H1 (cell line): ENCODE measurements at regions not wholly inside any gene's neighbourhood (a gene's known extent, or its start where the extent isn't known, plus 50 kb on each side); places are given as distances from the start of the nearest gene placed in this dataset.

Experiments
- CTCF ChIA-PET: fragments of 300-600 bp; sonication (Branson Sonifier 250); formaldehyde crosslinking; loops from one replicate; lab custom pipeline; 2021; ENCODE audit not compliant: partially characterized antibody; lab: Charles Lee
- POLR2A ChIA-PET: fragments of 300-600 bp; sonication (Branson Sonifier 250); formaldehyde crosslinking; loops from one replicate; lab custom pipeline; 2021; ENCODE audit warnings: inconsistent platforms; ENCODE audit not compliant: partially characterized antibody; lab: Charles Lee
- DNase-seq, 2 experiments: peaks; one replicate each; pipeline versions ENCODE4 v3.0.0 to v3.0.0-alpha.2; 2010 to 2022; ENCODE audit warnings: low spot score in 2 of 2, low read depth in 1 of 2, mixed read lengths in 1 of 2
- FAIRE-seq: peaks from 2 replicates; lab custom pipeline; 2011; peaks lifted over from hg19 to GRCh38; lab: Jason Lieb, UNC
- H2AFZ ChIP-seq: 2 replicates; pipeline ENCODE4 v1.8.1; 2012; ENCODE audit warnings: low read length, inconsistent platforms
- H2AK5ac ChIP-seq: 2 replicates; pipeline ENCODE4 v1.6.1; 2013; ENCODE audit warnings: low read depth, low read length
- H2BK120ac ChIP-seq: replicated peaks from 2 replicates; pipeline ENCODE3; 2013; ENCODE audit warnings: low read depth, low read length, inconsistent platforms
- H2BK12ac ChIP-seq: 2 replicates; pipeline ENCODE4 v1.6.1; 2013; ENCODE audit warnings: low read depth, low read length
- H2BK15ac ChIP-seq: 2 replicates; pipeline ENCODE4 v1.6.1; 2013; ENCODE audit warnings: low read length
- H2BK20ac ChIP-seq: 2 replicates; pipeline ENCODE4 v1.6.1; 2013; ENCODE audit warnings: low read length
- H2BK5ac ChIP-seq: 2 replicates; pipeline ENCODE4 v1.6.1; 2013; ENCODE audit warnings: low read depth, low read length
- H3K14ac ChIP-seq: 2 replicates; pipeline ENCODE4 v1.6.1; 2013; ENCODE audit warnings: inconsistent platforms; ENCODE audit not compliant: insufficient read length
- H3K18ac ChIP-seq: 2 replicates; pipeline ENCODE4 v1.6.1; 2013; ENCODE audit warnings: low read length; ENCODE audit errors: extremely low read depth
- H3K23ac ChIP-seq: 2 replicates; pipeline ENCODE4 v1.6.1; 2013; ENCODE audit warnings: inconsistent platforms; ENCODE audit not compliant: insufficient read length
- H3K23me2 ChIP-seq: 2 replicates; pipeline ENCODE4 v1.6.1; 2013; ENCODE audit warnings: low read depth, low read length
- H3K27ac ChIP-seq: 2 replicates; pipeline ENCODE4 v1.6.1; 2011; ENCODE audit warnings: low read depth, low read length, inconsistent platforms
- H3K27me3 ChIP-seq, 4 experiments: replicated peaks in 1 of 4; 1 replicate in 1 of 4; 2 replicates in 3 of 4; pipeline versions ENCODE4 v1.6.1 to v1.8.1; 2011 to 2013; ENCODE audit warnings: low read length in 3 of 4, mild to moderate bottlenecking in 3 of 4, inconsistent platforms in 2 of 4, mixed read lengths in 2 of 4, moderate library complexity in 1 of 4; ENCODE audit not compliant: control insufficient read depth in 3 of 4, insufficient read depth in 3 of 4; ENCODE audit errors: extremely low read depth in 1 of 4
- H3K36me3 ChIP-seq, 4 experiments: 2 replicates each; pipeline versions ENCODE4 v1.6.1 to v1.8.1; 2011 to 2013; ENCODE audit warnings: mild to moderate bottlenecking in 4 of 4, low read length in 3 of 4, moderate library complexity in 2 of 4, control low read depth in 1 of 4, inconsistent platforms in 1 of 4; ENCODE audit not compliant: insufficient read depth in 4 of 4, control insufficient read depth in 2 of 4
- H3K4ac ChIP-seq: replicated peaks from 2 replicates; pipeline ENCODE3; 2013; ENCODE audit warnings: low read length, low read depth, mixed read lengths, inconsistent platforms; ENCODE audit not compliant: insufficient read length
- H3K4me1 ChIP-seq, 4 experiments: replicated peaks in 1 of 4; 1 replicate in 1 of 4; 2 replicates in 3 of 4; pipeline versions ENCODE4 v1.6.1 to v1.8.1; 2011 to 2013; ENCODE audit warnings: low read length in 3 of 4, inconsistent platforms in 2 of 4, mixed read lengths in 1 of 4; ENCODE audit not compliant: insufficient read depth in 4 of 4, control insufficient read depth in 3 of 4
- H3K4me2 ChIP-seq, 2 experiments: 2 replicates each; pipeline versions ENCODE4 v1.6.1 to v1.8.1; 2011 to 2013; ENCODE audit warnings: low read depth in 2 of 2, low read length in 2 of 2, control low read depth in 1 of 2, inconsistent platforms in 1 of 2, mild to moderate bottlenecking in 1 of 2; ENCODE audit not compliant: insufficient read depth in 1 of 2
- H3K4me3 ChIP-seq, 4 experiments: fragments of 200-600, 300-600 bp in 1 of 4; sonication (generic), shearing (Covaris generic), sonication (Bioruptor Twin) in 1 of 4; 2 replicates each; pipeline versions ENCODE4 v1.5.1 to v1.8.1; 2011 to 2016; ENCODE audit warnings: low read length in 4 of 4, low read depth in 3 of 4, control low read depth in 2 of 4, inconsistent platforms in 2 of 4, mild to moderate bottlenecking in 2 of 4, mixed read lengths in 1 of 4, moderate library complexity in 1 of 4; ENCODE audit not compliant: insufficient read depth in 2 of 4; ENCODE audit errors: extremely low read depth in 1 of 4
- H3K56ac ChIP-seq: replicated peaks from 2 replicates; pipeline ENCODE3; 2013; ENCODE audit warnings: low read depth, mild to moderate bottlenecking, mixed read lengths, low read length, inconsistent platforms; ENCODE audit not compliant: insufficient read length
- H3K79me1 ChIP-seq: 2 replicates; pipeline ENCODE4 v1.6.1; 2013; ENCODE audit warnings: low read depth, low read length, control low read depth
- H3K79me2 ChIP-seq, 2 experiments: 2 replicates each; pipeline versions ENCODE4 v1.6.1 to v1.8.1; 2012 to 2013; ENCODE audit warnings: low read length in 2 of 2, mild to moderate bottlenecking in 2 of 2, inconsistent platforms in 1 of 2; ENCODE audit not compliant: insufficient read depth in 2 of 2, control insufficient read depth in 1 of 2
- H3K9ac ChIP-seq, 4 experiments: replicated peaks in 1 of 4; 1 replicate in 1 of 4; 2 replicates in 3 of 4; pipeline versions ENCODE4 v1.6.1 to v1.8.1; 2011 to 2013; ENCODE audit warnings: low read depth in 3 of 4, low read length in 3 of 4, control low read depth in 2 of 4, mild to moderate bottlenecking in 2 of 4, moderate library complexity in 2 of 4, inconsistent platforms in 1 of 4; ENCODE audit errors: extremely low read depth in 1 of 4
- H3K9me3 ChIP-seq, 2 experiments: 2 replicates each; pipeline versions ENCODE4 v1.6.1 to v1.8.1; 2012 to 2013; ENCODE audit warnings: mild to moderate bottlenecking in 2 of 2, moderate library complexity in 2 of 2, control low read depth in 1 of 2, inconsistent platforms in 1 of 2, low read depth in 1 of 2, low read length in 1 of 2, mixed read lengths in 1 of 2; ENCODE audit not compliant: insufficient read depth in 2 of 2
- H4K20me1 ChIP-seq, 2 experiments: replicated peaks in 1 of 2; 2 replicates each; pipeline versions ENCODE3 to v1.8.1; 2011 to 2013; ENCODE audit warnings: inconsistent platforms in 2 of 2, low read length in 2 of 2, mild to moderate bottlenecking in 1 of 2; ENCODE audit not compliant: insufficient read depth in 2 of 2, control insufficient read depth in 1 of 2
- H4K5ac ChIP-seq: 2 replicates; pipeline ENCODE4 v1.6.1; 2013; ENCODE audit warnings: low read length, low read depth, mixed read lengths, inconsistent platforms; ENCODE audit not compliant: insufficient read length
- H4K8ac ChIP-seq: 2 replicates; pipeline ENCODE4 v1.8.0; 2013; ENCODE audit warnings: mild to moderate bottlenecking, moderate library complexity, low read length, inconsistent platforms; ENCODE audit not compliant: insufficient read depth; ENCODE audit errors: extremely low read depth
- H4K91ac ChIP-seq: replicated peaks from 2 replicates; pipeline ENCODE3; 2013; ENCODE audit warnings: low read length, mixed read lengths, inconsistent platforms; ENCODE audit not compliant: insufficient read length
- BRCA1 ChIP-seq: IDR thresholded peaks from 2 replicates; pipeline ENCODE4 v1.6.1; 2012; ENCODE audit warnings: low read depth, low read length, improper control_type of control experiment
- EGR1 ChIP-seq: IDR thresholded peaks from 2 replicates; pipeline ENCODE4 v1.6.1; 2011; ENCODE audit warnings: low read depth, low read length, borderline replicate concordance
- GTF2F1 ChIP-seq: IDR thresholded peaks from 2 replicates; pipeline ENCODE4 v1.6.1; 2012; ENCODE audit warnings: low read depth, low read length, improper control_type of control experiment, borderline replicate concordance
- SP1 ChIP-seq: IDR thresholded peaks from 2 replicates; pipeline ENCODE4 v1.6.1; 2011; ENCODE audit warnings: low read depth, low read length
- WGBS, 2 experiments: shearing (Covaris generic) in 1 of 2; methylation state at CpG; one replicate each; pipeline versions ENCODE4 v1.1.6 to v1.1.7; 2013 to 2015; ENCODE audit warnings: low lambda C conversion rate in 2 of 2, mixed read lengths in 2 of 2, inconsistent platforms in 1 of 2, low coverage in 1 of 2, missing lambda C conversion rate in 1 of 2; ENCODE audit not compliant: insufficient replicate concordance in 2 of 2, insufficient coverage in 1 of 2, insufficient read length in 1 of 2; ENCODE audit errors: extremely low coverage in 1 of 2, missing lambda C conversion rate in 1 of 2; 5-methylcytosine and 5-hydroxymethylcytosine counted together
- TF ChIP-seq, protein P1 (sequence below): IDR thresholded peaks from 2 replicates; pipeline ENCODE4 v1.6.1; 2011; ENCODE audit warnings: low read length, improper control_type of control experiment

DNA sequence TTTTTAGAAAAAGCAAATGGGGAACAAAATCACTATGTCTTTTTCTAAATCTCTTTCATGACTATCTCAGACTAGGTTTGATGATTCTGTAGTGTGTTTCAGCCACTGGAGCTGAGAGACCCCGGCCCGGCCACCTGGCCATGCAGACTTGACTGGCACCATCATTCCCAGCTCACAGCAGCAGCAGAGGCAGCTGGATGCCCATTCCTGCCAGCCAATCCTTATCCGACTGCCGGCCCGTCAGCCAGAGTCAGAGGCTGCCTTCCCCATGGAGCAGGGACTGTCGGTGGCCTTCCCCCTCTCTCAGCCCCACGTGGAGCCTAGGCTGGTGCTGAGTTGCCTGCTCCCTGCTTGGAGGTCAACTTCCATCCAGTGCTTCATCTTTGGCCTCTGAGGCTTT, 56.0 kb upstream of the WSB1 start:
- Histone ChIP-seq H3K4me2 (no peak overlapping the region), H3K4me1 (no peaks in the 10 kb centered on the region; a peak in 1 of 7 replicates), H2AK5ac (no peak overlapping the region), H3K4ac (no peak overlapping the region), H2BK20ac (no peak overlapping the region), H4K91ac (no peak overlapping the region), H3K23me2 (no peaks in the 10 kb centered on the region), H2BK12ac (no peak overlapping the region), H3K18ac (no peak overlapping the region), H3K23ac (no peak overlapping the region), H3K27ac (no peak overlapping the region), H3K14ac (no peak overlapping the region), H2AFZ (no peak overlapping the region), H3K27me3 (no peaks in the 10 kb centered on the region), H3K79me2 (no peaks in the 10 kb centered on the region), H2BK120ac (no peak overlapping the region), H3K9ac (no peak overlapping the region), H2BK15ac (no peak overlapping the region), H3K4me3 (no peak overlapping the region), H3K79me1 (no peaks in the 10 kb centered on the region; the same call in 1 of the 2 replicates), H3K36me3 (no peaks in the 10 kb centered on the region), H2BK5ac (no peak overlapping the region), H4K5ac (no peak overlapping the region), H3K56ac (no peak overlapping the region), H4K20me1 (no peaks in the 10 kb centered on the region), H3K9me3 (no peaks in the 10 kb centered on the region), H4K8ac (no peak overlapping the region)
- DNase-seq (no peak), FAIRE-seq (no peak)
- ChIA-PET CTCF (interaction anchor here (0.5 to 3.5 kb wide), 32 partner anchors 11 to 800 kb away, joined by 3 to 33 read pairs (median 4); partner anchors contain the start of gene WSB1), POLR2A (interaction anchor here (3.3 kb wide), 1 partner anchor 56 kb away, joined by 15 read pairs; the partner anchor contains the start of gene WSB1)
- WGBS, 2 experiments: 74% methylated on average over 7 of the region's 7 CpGs; no CpG with 5 or more reads in 1 of the 2 experiments
- TF ChIP-seq GTF2F1 (no peak), SP1 (no peak), BRCA1 (no peak), EGR1 (no peak)
- TF ChIP-seq, protein P1, sequence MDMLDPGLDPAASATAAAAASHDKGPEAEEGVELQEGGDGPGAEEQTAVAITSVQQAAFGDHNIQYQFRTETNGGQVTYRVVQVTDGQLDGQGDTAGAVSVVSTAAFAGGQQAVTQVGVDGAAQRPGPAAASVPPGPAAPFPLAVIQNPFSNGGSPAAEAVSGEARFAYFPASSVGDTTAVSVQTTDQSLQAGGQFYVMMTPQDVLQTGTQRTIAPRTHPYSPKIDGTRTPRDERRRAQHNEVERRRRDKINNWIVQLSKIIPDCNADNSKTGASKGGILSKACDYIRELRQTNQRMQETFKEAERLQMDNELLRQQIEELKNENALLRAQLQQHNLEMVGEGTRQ: no peak
